Activated T-helper 17 cell treated with anti-CD3 and anti-CD28 coated beads, Interleukin-2, amount 50 U/mL, for 72 hours (primary cell): ENCODE measurements at regions not wholly inside any gene's neighbourhood (a gene's known extent, or its start where the extent isn't known, plus 50 kb on each side); places are given as distances from the start of the nearest gene placed in this dataset.
"Not testable (repeated sequence)": the region's sequence is repeated elsewhere in the genome, so short reads cannot be mapped to it uniquely, and the experiment has no call there.

Experiments
- ATAC-seq: fragments of 150-1000 bp; cut with Tn5 transposase; replicated peaks from 2 replicates; pipeline ENCODE4 v1.10.0; 2021; ENCODE audit warnings: mild to moderate bottlenecking, moderate library complexity
- H3K27ac Mint-ChIP-seq: one replicate; pipeline ENCODE4 v1.8.0; 2022; ENCODE audit warnings: mixed read lengths
- H3K27me3 Mint-ChIP-seq: one replicate; pipeline ENCODE4 v1.8.0; 2022; ENCODE audit warnings: mixed read lengths
- H3K36me3 Mint-ChIP-seq: one replicate; pipeline ENCODE4 v1.8.0; 2022; ENCODE audit warnings: low read depth, mild to moderate bottlenecking, mixed read lengths
- H3K4me1 Mint-ChIP-seq: one replicate; pipeline ENCODE4 v1.8.0; 2022; ENCODE audit warnings: mixed read lengths
- H3K4me3 Mint-ChIP-seq: one replicate; pipeline ENCODE4 v1.8.0; 2022; ENCODE audit warnings: mild to moderate bottlenecking, mixed read lengths
- H3K9me3 Mint-ChIP-seq: one replicate; pipeline ENCODE4 v1.8.0; 2022; ENCODE audit warnings: mixed read lengths

- Mint-ChIP-seq H3K9me3 (no peaks in the 10 kb centered on the region), H3K36me3 (no peaks in the 10 kb centered on the region), H3K4me3 (no peak overlapping the region), H3K27me3 (no peaks in the 10 kb centered on the region), H3K27ac (no peak overlapping the region), H3K4me1 (no peaks in the 10 kb centered on the region)
- no peak for ATAC-seq
Measured at GRCh38 chr7:33789871-33790630, 115.3 kb upstream of the BMPER start.

- no peaks in the 10 kb centered on the region for H3K9me3 Mint-ChIP-seq
- H3K27ac Mint-ChIP-seq, result no peak overlapping the region
- no peaks in the 10 kb centered on the region for H3K4me1 Mint-ChIP-seq
- H3K4me3 Mint-ChIP-seq, result no peak overlapping the region
- no peaks in the 10 kb centered on the region for H3K36me3 Mint-ChIP-seq
- ATAC-seq, result no peak
- H3K27me3 Mint-ChIP-seq, result no peaks in the 10 kb centered on the region
Measured at GRCh38 chr7:33790746-33791145, 114.6 kb upstream of the BMPER start.

GRCh38 chr7:33792041-33792440 lies 113.3 kb upstream of the BMPER start:
- H3K27ac Mint-ChIP-seq, result no peak overlapping the region
- H3K27me3 Mint-ChIP-seq, result no peaks in the 10 kb centered on the region
- no peaks in the 10 kb centered on the region for H3K36me3 Mint-ChIP-seq
- H3K9me3 Mint-ChIP-seq, result no peaks in the 10 kb centered on the region
- ATAC-seq, result no peak
- no peak overlapping the region for H3K4me3 Mint-ChIP-seq
- no peaks in the 10 kb centered on the region for H3K4me1 Mint-ChIP-seq

GRCh38 chr7:33792547-33793105 lies 112.7 kb upstream of the BMPER start:
- no peak for ATAC-seq
- no peaks in the 10 kb centered on the region for H3K36me3 Mint-ChIP-seq
- no peaks in the 10 kb centered on the region for H3K4me1 Mint-ChIP-seq
- no peaks in the 10 kb centered on the region for H3K27me3 Mint-ChIP-seq
- H3K9me3 Mint-ChIP-seq, result no peaks in the 10 kb centered on the region
- H3K4me3 Mint-ChIP-seq, result no peak overlapping the region
- H3K27ac Mint-ChIP-seq, result no peak overlapping the region

GRCh38 chr7:33793616-33794015 lies 111.7 kb upstream of the BMPER start:
- Mint-ChIP-seq H3K27me3 (no peaks in the 10 kb centered on the region), H3K4me3 (no peak overlapping the region), H3K9me3 (no peaks in the 10 kb centered on the region), H3K36me3 (no peaks in the 10 kb centered on the region), H3K4me1 (no peaks in the 10 kb centered on the region), H3K27ac (no peak overlapping the region)
- ATAC-seq, result no peak

GRCh38 chr7:33794419-33794818 lies 110.9 kb upstream of the BMPER start:
- no peak overlapping the region for H3K4me3 Mint-ChIP-seq
- no peaks in the 10 kb centered on the region for H3K27me3 Mint-ChIP-seq
- no peaks in the 10 kb centered on the region for H3K9me3 Mint-ChIP-seq
- no peak for ATAC-seq
- no peak overlapping the region for H3K27ac Mint-ChIP-seq
- H3K36me3 Mint-ChIP-seq, result no peaks in the 10 kb centered on the region
- H3K4me1 Mint-ChIP-seq, result no peaks in the 10 kb centered on the region

GRCh38 chr7:33794959-33795358 lies 110.4 kb upstream of the BMPER start:
- Mint-ChIP-seq H3K27me3 (no peaks in the 10 kb centered on the region), H3K4me3 (no peak overlapping the region), H3K36me3 (no peaks in the 10 kb centered on the region), H3K27ac (no peak overlapping the region), H3K4me1 (no peaks in the 10 kb centered on the region), H3K9me3 (no peaks in the 10 kb centered on the region)
- no peak for ATAC-seq

GRCh38 chr7:33796538-33796937 lies 108.8 kb upstream of the BMPER start:
- Mint-ChIP-seq H3K9me3 (no peaks in the 10 kb centered on the region), H3K27ac (no peak overlapping the region), H3K36me3 (no peaks in the 10 kb centered on the region), H3K4me3 (no peak overlapping the region), H3K4me1 (no peaks in the 10 kb centered on the region), H3K27me3 (no peaks in the 10 kb centered on the region)
- ATAC-seq, result no peak

- H3K36me3 Mint-ChIP-seq, H3K4me3 Mint-ChIP-seq, H3K27ac Mint-ChIP-seq, H3K4me1 Mint-ChIP-seq, H3K9me3 Mint-ChIP-seq, ATAC-seq, H3K27me3 Mint-ChIP-seq: not testable (repeated sequence)
Measured at GRCh38 chr7:33797512-33797911, 107.8 kb upstream of the BMPER start.

- no peak overlapping the region for H3K27ac Mint-ChIP-seq
- no peak overlapping the region for H3K4me3 Mint-ChIP-seq
- no peaks in the 10 kb centered on the region for H3K4me1 Mint-ChIP-seq
- ATAC-seq, result no peak
- H3K27me3 Mint-ChIP-seq, result no peaks in the 10 kb centered on the region
- H3K36me3 Mint-ChIP-seq, result no peaks in the 10 kb centered on the region
- H3K9me3 Mint-ChIP-seq, result no peaks in the 10 kb centered on the region
Measured at GRCh38 chr7:33798686-33799325, 106.5 kb upstream of the BMPER start.

GRCh38 chr7:33799766-33800165 lies 105.6 kb upstream of the BMPER start:
- no peaks in the 10 kb centered on the region for H3K27me3 Mint-ChIP-seq
- ATAC-seq, result no peak
- H3K36me3 Mint-ChIP-seq, result no peaks in the 10 kb centered on the region
- no peaks in the 10 kb centered on the region for H3K9me3 Mint-ChIP-seq
- H3K4me3 Mint-ChIP-seq, result no peak overlapping the region
- no peak overlapping the region for H3K27ac Mint-ChIP-seq
- no peaks in the 10 kb centered on the region for H3K4me1 Mint-ChIP-seq

- Mint-ChIP-seq H3K9me3 (no peaks in the 10 kb centered on the region), H3K36me3 (no peaks in the 10 kb centered on the region), H3K4me1 (no peaks in the 10 kb centered on the region), H3K4me3 (no peak overlapping the region), H3K27ac (no peak overlapping the region), H3K27me3 (no peaks in the 10 kb centered on the region)
- no peak for ATAC-seq
Measured at GRCh38 chr7:33802600-33802999, 102.7 kb upstream of the BMPER start.

GRCh38 chr7:33804140-33804660 lies 101.1 kb upstream of the BMPER start:
- Mint-ChIP-seq H3K4me3 (no peak overlapping the region), H3K9me3 (no peaks in the 10 kb centered on the region), H3K27ac (no peak overlapping the region), H3K4me1 (no peaks in the 10 kb centered on the region), H3K27me3 (no peaks in the 10 kb centered on the region), H3K36me3 (no peaks in the 10 kb centered on the region)
- ATAC-seq, result no peak

- H3K27ac Mint-ChIP-seq, result no peak overlapping the region
- no peak for ATAC-seq
Measured at GRCh38 chr7:33805630-33806233, 99.6 kb upstream of the BMPER start.

More at GRCh38 chr7:33805630-33806233, 99.6 kb upstream of the BMPER start:
- no peaks in the 10 kb centered on the region for H3K27me3 Mint-ChIP-seq
- no peaks in the 10 kb centered on the region for H3K36me3 Mint-ChIP-seq
- no peak overlapping the region for H3K4me3 Mint-ChIP-seq
- H3K9me3 Mint-ChIP-seq, result peaks cover 4% of the 10 kb centered on the region
- no peaks in the 10 kb centered on the region for H3K4me1 Mint-ChIP-seq
